Right lobe of liver (tissue), 6 donors: ENCODE measurements at regions not wholly inside any gene's neighbourhood (a gene's known extent, or its start where the extent isn't known, plus 50 kb on each side); places are given as distances from the start of the nearest gene placed in this dataset.
"Not testable (repeated sequence)": the region's sequence is repeated elsewhere in the genome, so short reads cannot be mapped to it uniquely, and the experiment has no call there.

Experiments used
- ATAC-seq, 4 donors: fragments of 200-7000 bp; cut with Tn5 transposase; one replicate each; pipeline ENCODE4 v1.9.1; 2020; ENCODE audit warnings: mild to moderate bottlenecking in 4 of 4, moderate library complexity in 4 of 4
- DNase-seq, 3 donors: peaks; one replicate each; pipeline ENCODE4 v3.0.0-alpha.2; 2020
- H3K27ac ChIP-seq, 3 donors: fragments of 200-600 bp; one replicate each; pipeline ENCODE4 v1.8.0; 2022
- H3K27me3 ChIP-seq, 2 donors: fragments of 200-600 bp; one replicate each; pipeline ENCODE4 v1.8.0; 2022
- H3K36me3 ChIP-seq, 4 donors: fragments of 200-600 bp; sonication (generic) in 1 of 4; one replicate each; pipeline versions ENCODE4 v1.5.1 to v1.8.0; 2017 to 2022; ENCODE audit warnings: control low read depth in 1 of 4
- H3K4me1 ChIP-seq, 4 donors: fragments of 200-600 bp; sonication (generic) in 1 of 4; one replicate each; pipeline versions ENCODE4 v1.5.1 to v1.8.0; 2017 to 2022; ENCODE audit warnings: control low read depth in 1 of 4
- H3K4me3 ChIP-seq, 3 donors: fragments of 200-600 bp; one replicate each; pipeline ENCODE4 v1.8.0; 2022
- H3K9me3 ChIP-seq, 4 donors: fragments of 200-600 bp; sonication (generic) in 1 of 4; one replicate each; pipeline versions ENCODE4 v1.5.1 to v1.8.0; 2017 to 2022; ENCODE audit warnings: control low read depth in 1 of 4
- POLR2A ChIP-seq: fragments of 450-650 bp; IDR thresholded peaks from one replicate; pipeline ENCODE4 v1.6.1; 2017; ENCODE audit warnings: antibody characterized with exemption, mild to moderate bottlenecking
- WGBS: methylation state at CpG from one replicate; pipeline ENCODE4 v1.1.6; 2018; ENCODE audit warnings: low coverage, low lambda C conversion rate; ENCODE audit not compliant: insufficient coverage; ENCODE audit errors: missing lambda C conversion rate; 5-methylcytosine and 5-hydroxymethylcytosine counted together
- intact Hi-C, 2 donors: fragments of 100-400 bp; cut with DNase I; formaldehyde crosslinking; loops; one replicate each; pipeline versions ENCODE4 v1.11.2 to v1.14.1; 2022
- TF ChIP-seq, protein P1 (sequence below), 4 donors: fragments of 200-600 bp in 3 of 4; fragments of 450-650 bp in 1 of 4; IDR thresholded peaks; one replicate each; pipeline versions ENCODE4 v1.5.1 to v1.8.0; 2016 to 2022; ENCODE audit warnings: antibody characterized with exemption in 4 of 4, mild to moderate bottlenecking in 2 of 4
- donor health status: DM: no; HTN: yes; CAD: no.
- donor health status: DM: no; HTN: no; CAD: no.
- donor health status: DM: no; HTN: no; CAD: no.
- donor health status: DM: no; HTN: yes; CAD: no.
- donor health status: DM: no; HTN: yes; CAD: no.

DNA sequence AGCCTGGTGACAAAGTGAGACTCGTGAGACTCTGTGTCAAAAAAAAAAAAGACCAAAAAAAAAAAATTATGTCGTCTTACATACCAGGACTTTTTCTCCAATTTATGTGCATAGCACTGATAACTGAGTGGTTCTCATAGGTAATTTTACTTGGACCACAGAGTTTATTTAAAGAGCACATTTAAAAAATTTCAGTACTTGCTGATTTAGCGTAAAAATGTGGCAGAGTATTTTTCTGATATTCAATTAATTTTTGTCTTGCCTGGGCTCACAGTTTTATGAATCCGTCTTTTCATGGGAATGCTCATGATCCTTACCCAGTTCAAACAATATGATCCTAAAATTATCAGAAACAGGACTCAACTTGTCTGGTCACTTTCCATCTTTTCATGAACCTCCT, 151.0 kb upstream of the ZNF92 start:
- H3K9me3 ChIP-seq, result no peaks in the 10 kb centered on the region
- intact Hi-C loops, result no loop called here
- WGBS, result 84% methylated on average over 4 of the region's 4 CpGs
- H3K27ac ChIP-seq, result no peak overlapping the region
- DNase-seq (no peak), ATAC-seq (no peak)
- H3K27me3 ChIP-seq, result no peaks in the 10 kb centered on the region
- no peaks in the 10 kb centered on the region for H3K36me3 ChIP-seq
- no peaks in the 10 kb centered on the region for H3K4me1 ChIP-seq
- no peak overlapping the region for H3K4me3 ChIP-seq
- TF ChIP-seq, protein P1, sequence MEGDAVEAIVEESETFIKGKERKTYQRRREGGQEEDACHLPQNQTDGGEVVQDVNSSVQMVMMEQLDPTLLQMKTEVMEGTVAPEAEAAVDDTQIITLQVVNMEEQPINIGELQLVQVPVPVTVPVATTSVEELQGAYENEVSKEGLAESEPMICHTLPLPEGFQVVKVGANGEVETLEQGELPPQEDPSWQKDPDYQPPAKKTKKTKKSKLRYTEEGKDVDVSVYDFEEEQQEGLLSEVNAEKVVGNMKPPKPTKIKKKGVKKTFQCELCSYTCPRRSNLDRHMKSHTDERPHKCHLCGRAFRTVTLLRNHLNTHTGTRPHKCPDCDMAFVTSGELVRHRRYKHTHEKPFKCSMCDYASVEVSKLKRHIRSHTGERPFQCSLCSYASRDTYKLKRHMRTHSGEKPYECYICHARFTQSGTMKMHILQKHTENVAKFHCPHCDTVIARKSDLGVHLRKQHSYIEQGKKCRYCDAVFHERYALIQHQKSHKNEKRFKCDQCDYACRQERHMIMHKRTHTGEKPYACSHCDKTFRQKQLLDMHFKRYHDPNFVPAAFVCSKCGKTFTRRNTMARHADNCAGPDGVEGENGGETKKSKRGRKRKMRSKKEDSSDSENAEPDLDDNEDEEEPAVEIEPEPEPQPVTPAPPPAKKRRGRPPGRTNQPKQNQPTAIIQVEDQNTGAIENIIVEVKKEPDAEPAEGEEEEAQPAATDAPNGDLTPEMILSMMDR (IDR thresholded peaks at IDR 0.05), result no peak
- no peak for TF ChIP-seq POLR2A

DNA sequence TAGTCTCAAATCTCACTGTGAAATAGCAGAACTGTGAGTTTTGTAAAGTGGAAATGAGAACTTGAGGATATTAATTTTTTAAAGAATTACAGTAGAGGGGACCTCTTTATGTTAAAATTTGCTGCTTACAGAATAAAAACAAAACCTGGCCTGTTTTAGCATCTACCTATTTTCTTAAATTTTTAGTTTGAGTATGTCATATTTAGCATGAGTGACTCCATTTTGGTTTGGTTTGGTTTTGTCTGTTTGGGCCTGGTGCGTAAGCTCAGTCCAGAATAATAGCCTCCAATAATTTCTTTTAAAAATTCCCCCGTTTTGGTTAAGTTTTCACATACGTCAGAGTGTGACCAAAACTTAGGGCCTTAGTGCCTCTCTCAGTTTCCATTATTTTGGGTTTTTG, 152.0 kb upstream of the ZNF92 start:
- WGBS, result 80% methylated on average over 3 of the region's 3 CpGs
- intact Hi-C loops, result no loop called here
- H3K4me1 ChIP-seq, result no peaks in the 10 kb centered on the region
- no peak overlapping the region for H3K4me3 ChIP-seq
- ATAC-seq (no peak), DNase-seq (no peak)
- TF ChIP-seq POLR2A, result no peak
- TF ChIP-seq, protein P1 (IDR thresholded peaks at IDR 0.05), result no peak
- no peaks in the 10 kb centered on the region for H3K9me3 ChIP-seq
- no peaks in the 10 kb centered on the region for H3K27me3 ChIP-seq
- no peak overlapping the region for H3K27ac ChIP-seq
- no peaks in the 10 kb centered on the region for H3K36me3 ChIP-seq

DNA sequence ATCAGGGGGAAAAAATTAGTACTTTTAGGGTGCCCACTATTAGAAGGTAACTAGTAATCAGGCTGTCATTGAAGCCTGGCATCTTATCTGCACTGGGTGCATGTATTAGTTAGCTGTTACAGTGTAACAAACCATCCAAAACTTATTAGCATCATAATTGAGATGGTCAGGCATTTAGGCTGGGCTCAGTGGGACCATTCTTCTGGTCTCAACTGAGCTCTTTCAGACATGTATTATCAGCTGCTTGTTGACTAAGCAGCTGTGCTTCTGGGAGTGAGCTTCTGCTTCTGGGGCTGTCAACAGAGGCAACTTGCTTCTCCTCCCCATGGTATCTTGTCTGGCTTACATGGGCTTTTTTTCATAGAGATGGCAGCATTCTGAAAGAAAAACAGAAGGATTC, 154.0 kb upstream of the ZNF92 start:
- H3K27ac ChIP-seq, result no peak overlapping the region
- H3K9me3 ChIP-seq, result no peaks in the 10 kb centered on the region
- no peak for DNase-seq
- no peaks in the 10 kb centered on the region for H3K4me1 ChIP-seq
- ATAC-seq, result no peak
- no peak for TF ChIP-seq POLR2A
- TF ChIP-seq, protein P1 (IDR thresholded peaks at IDR 0.05), result no peak
- no peak overlapping the region for H3K4me3 ChIP-seq
- H3K36me3 ChIP-seq, result no peaks in the 10 kb centered on the region
- intact Hi-C loops, result no loop called here
- H3K27me3 ChIP-seq, result no peaks in the 10 kb centered on the region

DNA sequence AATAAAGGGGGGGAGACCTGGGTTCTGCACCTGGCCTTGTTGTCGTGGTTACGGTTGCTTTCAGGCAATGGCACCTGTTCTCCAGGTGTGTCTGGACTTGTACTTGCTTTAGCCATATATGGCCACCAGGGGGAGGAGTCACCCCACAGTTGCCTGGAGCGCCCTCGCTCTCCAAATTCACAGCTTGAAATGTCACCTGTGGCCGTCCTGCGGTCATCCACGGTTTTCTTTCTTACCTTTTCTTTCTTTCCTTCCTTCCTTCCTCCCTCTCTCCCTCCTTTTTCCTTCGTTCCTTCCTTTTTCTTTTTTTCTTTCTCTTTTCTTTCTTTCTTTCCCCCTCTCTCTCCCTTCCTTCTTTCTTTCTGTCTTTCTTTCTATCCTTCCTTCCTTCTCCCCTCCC, 157.2 kb upstream of the ZNF92 start:
- no peaks in the 10 kb centered on the region for H3K9me3 ChIP-seq
- WGBS, result 2% methylated on average over 8 of the region's 8 CpGs
- no peaks in the 10 kb centered on the region for H3K27me3 ChIP-seq
- no peak for TF ChIP-seq POLR2A
- TF ChIP-seq, protein P1 (IDR thresholded peaks at IDR 0.05), result peak; percentile 55 to 83 (median 76)
- ATAC-seq, result peak; percentile 94 to 96 (median 95)
- no peak overlapping the region for H3K4me3 ChIP-seq
- no peaks in the 10 kb centered on the region for H3K36me3 ChIP-seq
- intact Hi-C loops, result no loop called here
- H3K4me1 ChIP-seq, result no peaks in the 10 kb centered on the region
- H3K27ac ChIP-seq, result no peak overlapping the region
- DNase-seq, result peak; percentile 51 to 77 (median 68)

DNA sequence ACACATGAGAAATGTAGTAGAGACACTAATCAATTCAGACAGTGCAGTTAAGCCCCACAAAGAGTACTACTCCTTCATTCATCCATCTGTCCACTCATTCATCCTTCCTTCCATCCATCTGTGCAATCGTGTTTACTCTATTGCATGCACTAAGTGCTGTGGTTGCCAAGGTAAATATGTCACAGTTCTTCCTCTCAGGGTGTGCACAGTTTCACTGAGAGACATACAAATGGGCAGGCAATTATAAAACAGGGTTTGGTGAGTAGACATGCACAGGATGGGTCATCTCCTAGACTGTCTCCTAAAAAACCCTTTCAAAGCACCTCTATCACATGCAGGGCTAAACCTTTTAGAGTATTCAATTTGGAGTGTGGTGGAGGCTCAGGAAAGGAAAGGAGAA, 160.4 kb upstream of the ZNF92 start:
- H3K4me1 ChIP-seq, DNase-seq, H3K27me3 ChIP-seq, H3K36me3 ChIP-seq, H3K9me3 ChIP-seq, H3K27ac ChIP-seq, H3K4me3 ChIP-seq, intact Hi-C loops: not testable (repeated sequence)
- ATAC-seq, result peak; percentile 81 to 90 (median 88)
- 14% methylated on average over 1 of the region's 1 CpG for WGBS

DNA sequence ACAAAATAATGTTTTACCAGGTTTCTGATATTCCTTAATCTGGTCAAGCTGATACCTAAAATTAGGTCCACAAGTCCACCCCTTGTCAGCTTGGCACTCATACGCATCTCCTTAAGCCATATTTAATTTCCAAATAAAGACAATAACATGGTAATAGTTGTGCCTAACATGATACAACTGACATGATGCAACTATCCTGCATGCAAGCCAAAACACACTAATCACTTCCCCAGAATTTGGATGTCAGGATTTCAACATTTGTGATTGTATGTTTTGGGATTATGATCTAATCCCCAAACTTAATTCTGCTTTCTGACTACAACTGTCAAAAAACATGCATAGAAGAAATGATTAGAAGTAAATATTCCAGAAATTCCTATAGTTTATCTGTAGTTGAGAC, 174.4 kb upstream of the ZNF92 start:
- H3K4me1 ChIP-seq, H3K4me3 ChIP-seq, intact Hi-C loops, H3K27ac ChIP-seq, H3K36me3 ChIP-seq, DNase-seq, H3K9me3 ChIP-seq, H3K27me3 ChIP-seq: not testable (repeated sequence)
- peak in 2 of 4 donors; percentile 36 to 72 for ATAC-seq
- WGBS, result no CpG with 5 or more reads among the region's 1 CpG

DNA sequence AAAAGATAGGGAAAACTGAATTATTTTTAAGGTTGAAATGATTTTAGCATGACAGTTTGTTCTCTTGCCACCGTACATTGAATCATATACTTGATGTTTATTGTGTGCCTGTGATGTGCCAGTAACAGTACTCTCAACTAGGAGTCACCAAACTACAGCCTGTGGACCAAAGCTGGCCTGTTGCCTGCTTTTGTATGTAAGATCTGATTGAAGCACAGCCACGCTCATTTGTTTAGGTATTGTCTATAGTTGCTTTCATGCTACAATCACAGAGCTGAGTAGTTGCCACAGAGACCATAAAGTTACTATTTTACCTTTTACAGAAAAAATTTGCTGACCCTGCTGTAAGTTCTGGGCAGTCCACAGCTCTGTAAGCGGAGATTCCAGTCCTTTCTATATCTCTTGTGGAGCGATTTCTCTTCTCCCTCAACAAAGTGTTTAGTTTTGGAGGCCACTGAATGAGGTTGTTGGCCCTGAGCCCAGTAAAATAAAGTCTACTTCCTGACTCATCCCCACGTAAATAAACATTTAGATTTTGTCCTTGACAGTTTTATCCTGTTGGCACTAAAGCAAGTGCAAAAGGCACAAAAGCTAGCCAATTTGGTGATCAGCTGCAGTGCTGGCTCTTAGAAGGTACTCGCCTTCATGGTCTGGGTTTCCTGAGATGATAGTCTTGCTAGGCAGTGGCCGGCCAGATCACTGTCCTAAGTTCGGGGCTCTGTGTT, 180.2 kb upstream of the ZNF92 start:
- intact Hi-C loops, H3K27ac ChIP-seq, H3K36me3 ChIP-seq, H3K4me1 ChIP-seq, DNase-seq, H3K27me3 ChIP-seq, H3K4me3 ChIP-seq, H3K9me3 ChIP-seq: not testable (repeated sequence)
- ATAC-seq, result peak; percentile 86 to 93 (median 91)
- 48% methylated on average over 3 of the region's 8 CpGs for WGBS

DNA sequence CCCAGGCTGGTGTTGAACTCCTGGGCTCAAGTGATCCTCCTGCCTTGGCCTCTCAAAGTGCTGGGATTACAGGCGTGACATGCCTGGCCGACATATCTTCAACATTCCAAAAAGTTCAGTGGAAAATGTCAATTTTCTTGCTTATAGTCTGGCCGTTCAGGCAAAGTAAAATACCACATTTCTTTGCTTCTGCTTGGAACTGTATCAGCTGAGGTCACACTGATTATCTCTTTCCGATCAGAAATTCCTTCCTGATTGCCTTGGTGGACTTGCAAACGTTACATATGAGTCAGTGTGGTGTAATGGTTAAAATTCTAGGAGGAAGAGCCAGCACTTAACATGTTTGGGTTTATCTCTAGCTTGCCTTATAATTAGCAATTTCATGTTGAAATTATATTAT, 170.6 kb upstream of the ERV3-1 start:
- H3K9me3 ChIP-seq, H3K27ac ChIP-seq, H3K4me1 ChIP-seq, H3K4me3 ChIP-seq, ATAC-seq, H3K36me3 ChIP-seq, DNase-seq, intact Hi-C loops, H3K27me3 ChIP-seq: not testable (repeated sequence)
- 36% methylated on average over 5 of the region's 5 CpGs for WGBS
